ENCODE measurements at regions not wholly inside any gene's neighbourhood (a gene's known extent, or its start where the extent isn't known, plus 50 kb on each side); places are given as distances from the start of the nearest gene placed in this dataset.

DNA sequence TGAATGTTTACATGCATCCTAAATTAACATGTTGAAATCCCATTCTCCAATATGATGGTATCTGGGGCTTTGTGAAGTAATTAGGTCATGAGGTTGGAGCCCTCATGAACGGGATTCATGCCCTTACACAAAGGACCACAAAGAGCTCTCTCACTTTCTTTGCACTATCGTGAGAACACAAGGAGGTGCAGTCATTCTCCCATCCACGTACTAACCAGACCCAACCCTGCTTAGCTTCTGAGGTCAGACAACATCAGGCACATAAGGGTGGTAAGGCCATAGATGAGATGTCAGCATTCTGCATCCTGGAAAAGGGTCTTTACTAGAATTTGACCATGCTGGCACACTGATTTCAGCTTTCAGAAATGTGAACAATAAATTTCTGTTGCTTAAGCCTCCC, 1211.9 kb upstream of the MIR17HG start:
- TF ChIP-seq, protein P1, sequence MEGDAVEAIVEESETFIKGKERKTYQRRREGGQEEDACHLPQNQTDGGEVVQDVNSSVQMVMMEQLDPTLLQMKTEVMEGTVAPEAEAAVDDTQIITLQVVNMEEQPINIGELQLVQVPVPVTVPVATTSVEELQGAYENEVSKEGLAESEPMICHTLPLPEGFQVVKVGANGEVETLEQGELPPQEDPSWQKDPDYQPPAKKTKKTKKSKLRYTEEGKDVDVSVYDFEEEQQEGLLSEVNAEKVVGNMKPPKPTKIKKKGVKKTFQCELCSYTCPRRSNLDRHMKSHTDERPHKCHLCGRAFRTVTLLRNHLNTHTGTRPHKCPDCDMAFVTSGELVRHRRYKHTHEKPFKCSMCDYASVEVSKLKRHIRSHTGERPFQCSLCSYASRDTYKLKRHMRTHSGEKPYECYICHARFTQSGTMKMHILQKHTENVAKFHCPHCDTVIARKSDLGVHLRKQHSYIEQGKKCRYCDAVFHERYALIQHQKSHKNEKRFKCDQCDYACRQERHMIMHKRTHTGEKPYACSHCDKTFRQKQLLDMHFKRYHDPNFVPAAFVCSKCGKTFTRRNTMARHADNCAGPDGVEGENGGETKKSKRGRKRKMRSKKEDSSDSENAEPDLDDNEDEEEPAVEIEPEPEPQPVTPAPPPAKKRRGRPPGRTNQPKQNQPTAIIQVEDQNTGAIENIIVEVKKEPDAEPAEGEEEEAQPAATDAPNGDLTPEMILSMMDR (IDR thresholded peaks at IDR 0.05; ENCODE audit: insufficient read depth, low read length, poor library complexity, severe bottlenecking): no peak
- TF ChIP-seq EZH2phosphoT487 (conservative IDR thresholded peaks at IDR 0.05; ENCODE audit: low read length): no peak
